Panc1 (cell line): ENCODE measurements at regions not wholly inside any gene's neighbourhood (a gene's known extent, or its start where the extent isn't known, plus 50 kb on each side); places are given as distances from the start of the nearest gene placed in this dataset.

Experiments
- ATAC-seq: fragments of 200-7000 bp; cut with Tn5 transposase; 2 replicates; pipeline ENCODE4 v1.9.1; 2020; ENCODE audit warnings: mild to moderate bottlenecking, moderate library complexity
- BruUV-seq: library from RNA; stranded (reverse); fragments of 400-500 nt; replicated peaks from 2 replicates; lab custom pipeline; 2021; lab: Mats Ljungman, UMichigan
- CTCF ChIA-PET: fragments of 300-600 bp; sonication (Branson Sonifier 250); formaldehyde crosslinking; loops from one replicate; lab custom pipeline; 2022; ENCODE audit warnings: antibody characterized with exemption; lab: Charles Lee
- POLR2A ChIA-PET: fragments of 300-600 bp; sonication (Branson Sonifier 250); formaldehyde crosslinking; loops from one replicate; lab custom pipeline; 2022; ENCODE audit warnings: antibody characterized with exemption; lab: Charles Lee
- DNase-seq: peaks from one replicate; pipeline ENCODE4 v3.0.0-alpha.2; 2010; ENCODE audit warnings: low read depth, low spot score
- H3K27ac ChIP-seq: 2 replicates; pipeline ENCODE4 v1.5.1; 2011; ENCODE audit warnings: mild to moderate bottlenecking, low read length, inconsistent platforms
- H3K27me3 ChIP-seq: fragments of 200-500 bp; sonication (Bioruptor generic); 2 replicates; pipeline ENCODE4 v1.6.0; 2014; ENCODE audit warnings: low read length, inconsistent platforms; ENCODE audit not compliant: control insufficient read depth, insufficient read depth
- H3K36me3 ChIP-seq: fragments of 200-500 bp; sonication (Bioruptor generic); 2 replicates; pipeline ENCODE4 v1.5.1; 2014; ENCODE audit warnings: inconsistent platforms, mild to moderate bottlenecking, low read length, moderate library complexity; ENCODE audit not compliant: control insufficient read depth, insufficient read depth
- H3K4me1 ChIP-seq: 2 replicates; pipeline ENCODE4 v1.5.1; 2011; ENCODE audit warnings: inconsistent platforms, mild to moderate bottlenecking, low read length, moderate library complexity; ENCODE audit not compliant: control insufficient read depth, insufficient read depth
- H3K4me3 ChIP-seq, 2 experiments: 2 replicates each; pipeline ENCODE4 v1.5.1; 2011 to 2012; ENCODE audit warnings: low read depth in 2 of 2, low read length in 2 of 2, mild to moderate bottlenecking in 2 of 2, inconsistent platforms in 1 of 2, moderate library complexity in 1 of 2
- H3K9me3 ChIP-seq: fragments of 200-500 bp; sonication (Bioruptor generic); 2 replicates; pipeline ENCODE4 v1.5.1; 2014; ENCODE audit warnings: low read depth, mild to moderate bottlenecking, inconsistent platforms, low read length, moderate library complexity; ENCODE audit not compliant: control insufficient read depth, insufficient read depth
- POLR2AphosphoS5 ChIP-seq: IDR thresholded peaks from 2 replicates; pipeline ENCODE4 v1.6.1; 2012; ENCODE audit warnings: mild to moderate bottlenecking, low read depth, low read length, moderate library complexity
- SIN3A ChIP-seq: IDR thresholded peaks from 2 replicates; pipeline ENCODE4 v1.6.1; 2012; ENCODE audit warnings: low read depth, mild to moderate bottlenecking, low read length, moderate library complexity, borderline replicate concordance; ENCODE audit not compliant: insufficient read depth
- TCF7L2 ChIP-seq: IDR thresholded peaks from 2 replicates; pipeline ENCODE4 v1.6.1; 2011; ENCODE audit warnings: mild to moderate bottlenecking, low read depth, low read length, inconsistent platforms
- in situ Hi-C: cut with HindIII; loops from 2 replicates; pipeline ENCODE4 v1.10.0; 2016; ENCODE audit warnings: low sequenced_read_pairs, low pct_unique_long_range_greater_than_20kb
- intact Hi-C: fragments of 100-400 bp; cut with micrococcal nuclease; formaldehyde crosslinking; loops from one replicate; pipeline ENCODE4 v1.10.0; 2022; ENCODE audit not compliant: unreplicated experiment
- TF ChIP-seq, protein P1 (sequence below), 2 experiments: IDR thresholded peaks; 2 replicates each; pipeline ENCODE4 v1.6.1; 2011 to 2012; ENCODE audit warnings: low read depth in 2 of 2, control low read depth in 1 of 2, low read length in 1 of 2, mild to moderate bottlenecking in 1 of 2, moderate library complexity in 1 of 2; ENCODE audit not compliant: insufficient read depth in 1 of 2
- TF ChIP-seq, protein P2 (sequence below): fragments of 450-650 bp; IDR thresholded peaks from 2 replicates; pipeline ENCODE4 v1.5.1; 2017; ENCODE audit warnings: mild to moderate bottlenecking

DNA sequence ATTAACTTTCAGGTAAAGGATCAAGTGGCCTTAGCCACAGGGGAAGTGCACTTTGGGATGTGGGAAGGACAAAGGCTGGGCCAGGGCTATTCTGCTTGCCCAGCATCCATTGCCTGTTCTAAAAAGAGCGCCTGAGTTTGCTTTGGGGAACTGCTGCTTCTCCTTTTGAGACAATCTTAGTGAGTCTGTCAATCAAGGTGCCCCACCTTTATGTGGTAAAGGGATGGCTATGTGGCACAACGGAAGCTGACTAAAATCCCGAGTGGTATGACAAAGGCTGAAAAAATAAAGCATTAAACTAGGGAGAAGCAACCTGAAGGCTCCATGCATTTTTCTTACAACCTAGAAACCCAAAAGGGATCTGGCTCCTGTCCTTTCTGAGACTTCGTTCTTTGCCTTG, 540.5 kb downstream of the SLC4A3 start:
- DNase-seq (no peak), ATAC-seq (no peak)
- CTCF ChIA-PET = no interaction called here
- in situ Hi-C loops = no loop called here
- Histone ChIP-seq H3K27me3 (no peaks in the 10 kb centered on the region), H3K9me3 (no peaks in the 10 kb centered on the region), H3K4me1 (no peaks in the 10 kb centered on the region), H3K27ac (no peak overlapping the region), H3K36me3 (no peaks in the 10 kb centered on the region), H3K4me3 (no peak overlapping the region)
- no TSS peak for BruUV-seq
- intact Hi-C loops = no loop called here
- POLR2A ChIA-PET = no interaction called here
- TF ChIP-seq TCF7L2 = no peak
- no peak for TF ChIP-seq POLR2AphosphoS5
- TF ChIP-seq SIN3A = no peak
- TF ChIP-seq, protein P1, sequence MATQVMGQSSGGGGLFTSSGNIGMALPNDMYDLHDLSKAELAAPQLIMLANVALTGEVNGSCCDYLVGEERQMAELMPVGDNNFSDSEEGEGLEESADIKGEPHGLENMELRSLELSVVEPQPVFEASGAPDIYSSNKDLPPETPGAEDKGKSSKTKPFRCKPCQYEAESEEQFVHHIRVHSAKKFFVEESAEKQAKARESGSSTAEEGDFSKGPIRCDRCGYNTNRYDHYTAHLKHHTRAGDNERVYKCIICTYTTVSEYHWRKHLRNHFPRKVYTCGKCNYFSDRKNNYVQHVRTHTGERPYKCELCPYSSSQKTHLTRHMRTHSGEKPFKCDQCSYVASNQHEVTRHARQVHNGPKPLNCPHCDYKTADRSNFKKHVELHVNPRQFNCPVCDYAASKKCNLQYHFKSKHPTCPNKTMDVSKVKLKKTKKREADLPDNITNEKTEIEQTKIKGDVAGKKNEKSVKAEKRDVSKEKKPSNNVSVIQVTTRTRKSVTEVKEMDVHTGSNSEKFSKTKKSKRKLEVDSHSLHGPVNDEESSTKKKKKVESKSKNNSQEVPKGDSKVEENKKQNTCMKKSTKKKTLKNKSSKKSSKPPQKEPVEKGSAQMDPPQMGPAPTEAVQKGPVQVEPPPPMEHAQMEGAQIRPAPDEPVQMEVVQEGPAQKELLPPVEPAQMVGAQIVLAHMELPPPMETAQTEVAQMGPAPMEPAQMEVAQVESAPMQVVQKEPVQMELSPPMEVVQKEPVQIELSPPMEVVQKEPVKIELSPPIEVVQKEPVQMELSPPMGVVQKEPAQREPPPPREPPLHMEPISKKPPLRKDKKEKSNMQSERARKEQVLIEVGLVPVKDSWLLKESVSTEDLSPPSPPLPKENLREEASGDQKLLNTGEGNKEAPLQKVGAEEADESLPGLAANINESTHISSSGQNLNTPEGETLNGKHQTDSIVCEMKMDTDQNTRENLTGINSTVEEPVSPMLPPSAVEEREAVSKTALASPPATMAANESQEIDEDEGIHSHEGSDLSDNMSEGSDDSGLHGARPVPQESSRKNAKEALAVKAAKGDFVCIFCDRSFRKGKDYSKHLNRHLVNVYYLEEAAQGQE (IDR thresholded peaks at IDR 0.05; ENCODE audit: insufficient read depth in 1 of 2, low read depth in 2 of 2, low read length in 1 of 2) = no peak
- TF ChIP-seq, protein P2, sequence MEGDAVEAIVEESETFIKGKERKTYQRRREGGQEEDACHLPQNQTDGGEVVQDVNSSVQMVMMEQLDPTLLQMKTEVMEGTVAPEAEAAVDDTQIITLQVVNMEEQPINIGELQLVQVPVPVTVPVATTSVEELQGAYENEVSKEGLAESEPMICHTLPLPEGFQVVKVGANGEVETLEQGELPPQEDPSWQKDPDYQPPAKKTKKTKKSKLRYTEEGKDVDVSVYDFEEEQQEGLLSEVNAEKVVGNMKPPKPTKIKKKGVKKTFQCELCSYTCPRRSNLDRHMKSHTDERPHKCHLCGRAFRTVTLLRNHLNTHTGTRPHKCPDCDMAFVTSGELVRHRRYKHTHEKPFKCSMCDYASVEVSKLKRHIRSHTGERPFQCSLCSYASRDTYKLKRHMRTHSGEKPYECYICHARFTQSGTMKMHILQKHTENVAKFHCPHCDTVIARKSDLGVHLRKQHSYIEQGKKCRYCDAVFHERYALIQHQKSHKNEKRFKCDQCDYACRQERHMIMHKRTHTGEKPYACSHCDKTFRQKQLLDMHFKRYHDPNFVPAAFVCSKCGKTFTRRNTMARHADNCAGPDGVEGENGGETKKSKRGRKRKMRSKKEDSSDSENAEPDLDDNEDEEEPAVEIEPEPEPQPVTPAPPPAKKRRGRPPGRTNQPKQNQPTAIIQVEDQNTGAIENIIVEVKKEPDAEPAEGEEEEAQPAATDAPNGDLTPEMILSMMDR = no peak

DNA sequence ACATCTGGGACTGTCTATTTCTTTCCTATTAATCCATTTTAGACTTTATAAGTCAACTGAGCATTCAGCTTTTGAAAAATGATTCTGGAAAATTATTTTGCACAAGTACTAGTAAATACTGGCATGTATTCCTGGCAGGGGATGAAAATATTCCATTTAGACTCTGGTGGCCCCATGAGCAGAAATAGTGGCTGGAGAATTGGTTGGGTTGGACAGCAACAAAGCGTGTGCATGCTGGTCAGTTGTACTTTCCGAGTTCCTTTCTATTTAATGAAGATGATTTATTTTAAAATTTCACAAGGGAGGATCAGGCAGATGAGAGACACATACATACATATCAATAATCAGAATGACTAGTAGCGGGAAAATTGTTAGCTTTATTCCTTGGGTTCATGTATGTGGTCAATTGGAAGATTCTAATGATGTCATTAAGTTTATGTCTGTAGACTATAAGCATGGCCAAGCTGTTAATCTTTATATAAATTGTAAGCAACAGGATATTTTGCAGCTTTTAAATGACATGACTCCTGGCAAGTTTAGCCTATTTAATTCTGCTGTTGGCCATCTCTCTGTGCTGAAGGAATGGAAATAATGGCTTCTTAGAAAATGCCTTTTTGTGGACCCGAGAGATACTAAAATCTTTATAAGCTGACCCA, 541.6 kb downstream of the SLC4A3 start:
- intact Hi-C loops (no loop called here), in situ Hi-C loops (no loop called here)
- POLR2A ChIA-PET = no interaction called here
- no peaks in the 10 kb centered on the region for H3K4me1 ChIP-seq
- no peaks in the 10 kb centered on the region for H3K27me3 ChIP-seq
- H3K4me3 ChIP-seq = no peak overlapping the region
- no peak for ATAC-seq
- no peak overlapping the region for H3K27ac ChIP-seq
- no peak for DNase-seq
- TF ChIP-seq, protein P2 = no peak
- TF ChIP-seq SIN3A (no peak), TCF7L2 (no peak), POLR2AphosphoS5 (no peak)
- TF ChIP-seq, protein P1 (IDR thresholded peaks at IDR 0.05; ENCODE audit: insufficient read depth in 1 of 2, low read depth in 2 of 2, low read length in 1 of 2) = no peak
- CTCF ChIA-PET = no interaction called here
- H3K9me3 ChIP-seq = no peaks in the 10 kb centered on the region
- BruUV-seq = no TSS peak
- H3K36me3 ChIP-seq = no peaks in the 10 kb centered on the region
